ENCODE measurements at regions not wholly inside any gene's neighbourhood (a gene's known extent, or its start where the extent isn't known, plus 50 kb on each side); places are given as distances from the start of the nearest gene placed in this dataset.

DNA sequence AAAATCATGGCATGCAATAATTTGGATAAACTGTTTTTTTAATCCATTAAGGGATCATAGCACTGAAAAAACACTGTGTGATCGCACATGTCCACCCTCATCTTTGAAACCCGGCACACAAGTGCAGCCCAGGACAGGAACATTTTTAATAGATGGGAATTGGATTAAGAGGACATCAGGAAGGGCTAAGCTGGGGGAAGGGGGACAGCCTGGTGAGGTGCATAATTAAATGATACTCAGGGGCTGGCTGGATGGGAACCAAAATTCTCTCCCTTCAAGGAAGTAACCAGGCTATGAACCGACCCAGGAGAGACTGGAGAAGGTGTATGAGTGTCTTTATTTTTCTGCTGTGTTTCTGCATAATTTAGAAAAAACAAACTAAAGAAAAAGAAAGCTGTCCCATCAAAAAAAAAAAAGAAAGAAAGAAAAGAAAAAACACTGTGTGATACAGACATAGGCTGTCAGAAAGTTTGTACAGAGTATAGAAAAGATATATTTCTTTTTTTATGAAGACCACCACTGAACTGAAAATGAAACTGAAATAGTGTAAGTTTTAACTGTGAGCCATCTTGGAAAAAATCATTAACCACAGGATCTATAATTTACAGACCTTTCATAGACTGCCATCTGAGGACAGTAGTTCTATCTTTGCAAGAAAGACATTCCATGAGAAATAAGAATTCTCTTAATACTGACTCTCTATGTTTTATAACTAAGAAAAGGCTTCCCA is 75.1 kb upstream of the SLC38A4 start:
- BruUV-seq (replicated peaks), result no TSS peak
- no peak overlapping the region for H3K4me2 ChIP-seq (ENCODE audit: low read depth, low read length)
- POLR2A ChIA-PET, result no interaction called here
- no peaks in the 10 kb centered on the region for H3K79me2 ChIP-seq (ENCODE audit: insufficient read depth, low read length)
- no peak for ATAC-seq
- no peak overlapping the region for H3K27ac ChIP-seq (ENCODE audit: extremely low read length, insufficient read depth, low read length)
- DNase-seq (ENCODE audit: low spot score), result no peak
- no peaks in the 10 kb centered on the region for H3K9me3 ChIP-seq (ENCODE audit: low read length)
- 37% methylated on average over 3 of the region's 3 CpGs for WGBS (ENCODE audit: low lambda C conversion rate)
- FAIRE-seq, result no peak
- H3K9ac ChIP-seq (ENCODE audit: insufficient read depth, low read depth, low read length), result no peak overlapping the region
- H3K4me3 ChIP-seq (replicated peaks in 1 of 3; ENCODE audit: insufficient read depth in 1 of 3, low read depth in 2 of 3, low read length in 3 of 3), result no peak overlapping the region
- CTCF ChIA-PET (ENCODE audit: low intra/inter-chr PET ratio, low total read pairs), result no interaction called here
- no peaks in the 10 kb centered on the region for H3K27me3 ChIP-seq (ENCODE audit: control insufficient read depth in 1 of 2, insufficient read depth in 2 of 2, low read length in 2 of 2)
- intact Hi-C loops (cut with micrococcal nuclease; ENCODE audit: unreplicated experiment), result no loop called here
- H3K4me1 ChIP-seq (ENCODE audit: insufficient read depth, low read length), result no peaks in the 10 kb centered on the region
- H2AFZ ChIP-seq (ENCODE audit: low read length), result no peak overlapping the region
- H4K20me1 ChIP-seq (ENCODE audit: insufficient read depth, low read length), result no peaks in the 10 kb centered on the region
- H3K36me3 ChIP-seq (replicated peaks in 1 of 2; ENCODE audit: control insufficient read depth in 1 of 2, insufficient read depth in 2 of 2, low read length in 2 of 2), result no peaks in the 10 kb centered on the region
- in situ Hi-C loops (cut with HindIII; ENCODE audit: extremely low pct_ligation_motif_present, low pct_unique_long_range_greater_than_20kb), result no loop called here
- TF ChIP-seq, protein P1, sequence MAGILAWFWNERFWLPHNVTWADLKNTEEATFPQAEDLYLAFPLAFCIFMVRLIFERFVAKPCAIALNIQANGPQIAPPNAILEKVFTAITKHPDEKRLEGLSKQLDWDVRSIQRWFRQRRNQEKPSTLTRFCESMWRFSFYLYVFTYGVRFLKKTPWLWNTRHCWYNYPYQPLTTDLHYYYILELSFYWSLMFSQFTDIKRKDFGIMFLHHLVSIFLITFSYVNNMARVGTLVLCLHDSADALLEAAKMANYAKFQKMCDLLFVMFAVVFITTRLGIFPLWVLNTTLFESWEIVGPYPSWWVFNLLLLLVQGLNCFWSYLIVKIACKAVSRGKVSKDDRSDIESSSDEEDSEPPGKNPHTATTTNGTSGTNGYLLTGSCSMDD (CRISPR knock-in tag; IDR thresholded peaks at IDR 0.05), result no peak

DNA sequence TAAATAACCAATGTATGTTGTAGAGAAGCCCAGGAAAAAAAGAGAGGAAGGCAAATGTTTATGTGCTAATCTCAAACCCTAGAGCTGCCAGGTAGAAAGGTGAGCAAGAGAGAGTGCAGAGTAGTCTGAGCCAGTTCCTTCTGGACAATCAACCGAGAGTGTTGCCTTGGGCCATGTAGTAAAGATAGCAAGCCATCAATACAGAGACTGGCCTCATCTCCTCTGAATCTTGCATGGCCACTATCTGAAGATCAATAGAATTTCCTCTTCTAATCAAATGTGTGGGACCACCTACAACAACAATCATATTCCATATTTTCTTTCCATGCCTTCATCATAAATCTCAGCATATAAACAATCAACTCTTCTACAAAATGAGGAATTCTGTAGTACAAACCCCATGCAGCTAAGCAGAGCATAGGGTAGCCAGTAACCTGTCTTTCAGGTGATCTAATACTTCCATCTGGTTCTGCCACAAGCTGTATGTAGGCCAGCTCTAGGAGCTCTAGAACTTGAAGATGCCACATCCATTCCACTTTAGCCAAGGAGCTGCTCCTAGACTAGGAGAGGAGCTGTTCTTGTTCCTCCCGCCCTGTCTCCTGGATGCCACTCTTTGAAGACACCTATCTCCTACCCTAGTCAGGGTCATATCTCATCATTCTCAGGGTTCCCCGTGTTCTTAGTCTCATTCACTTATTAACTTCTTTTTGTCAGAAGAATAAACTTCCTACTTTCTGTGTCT is 75.8 kb upstream of the SLC38A4 start:
- Histone ChIP-seq H3K4me2 (ENCODE audit: low read depth, low read length) (no peak overlapping the region), H3K4me3 (replicated peaks in 1 of 3; ENCODE audit: insufficient read depth in 1 of 3, low read depth in 2 of 3, low read length in 3 of 3) (no peak overlapping the region), H3K79me2 (ENCODE audit: insufficient read depth, low read length) (no peaks in the 10 kb centered on the region), H3K36me3 (replicated peaks in 1 of 2; ENCODE audit: control insufficient read depth in 1 of 2, insufficient read depth in 2 of 2, low read length in 2 of 2) (no peaks in the 10 kb centered on the region), H2AFZ (ENCODE audit: low read length) (no peak overlapping the region), H3K27me3 (ENCODE audit: control insufficient read depth in 1 of 2, insufficient read depth in 2 of 2, low read length in 2 of 2) (no peaks in the 10 kb centered on the region), H3K4me1 (ENCODE audit: insufficient read depth, low read length) (no peaks in the 10 kb centered on the region), H4K20me1 (ENCODE audit: insufficient read depth, low read length) (no peaks in the 10 kb centered on the region), H3K27ac (ENCODE audit: extremely low read length, insufficient read depth, low read length) (no peak overlapping the region), H3K9me3 (ENCODE audit: low read length) (no peaks in the 10 kb centered on the region), H3K9ac (ENCODE audit: insufficient read depth, low read depth, low read length) (no peak overlapping the region)
- CTCF ChIA-PET (ENCODE audit: low intra/inter-chr PET ratio, low total read pairs), result no interaction called here
- intact Hi-C loops (cut with micrococcal nuclease; ENCODE audit: unreplicated experiment), result no loop called here
- FAIRE-seq (no peak), DNase-seq (ENCODE audit: low spot score) (no peak), ATAC-seq (no peak)
- in situ Hi-C loops (cut with HindIII; ENCODE audit: extremely low pct_ligation_motif_present, low pct_unique_long_range_greater_than_20kb), result no loop called here
- no TSS peak for BruUV-seq (replicated peaks)
- 3% methylated on average over 3 of the region's 3 CpGs for WGBS (ENCODE audit: low lambda C conversion rate)
- POLR2A ChIA-PET, result no interaction called here
- TF ChIP-seq KLF11 (CRISPR knock-in tag; IDR thresholded peaks at IDR 0.05) (no peak), ZNF101 (CRISPR knock-in tag; IDR thresholded peaks at IDR 0.05; ENCODE audit: borderline replicate concordance, low read depth) (no peak), ZNF180 (CRISPR knock-in tag; IDR thresholded peaks at IDR 0.05; ENCODE audit: borderline replicate concordance, low read depth) (no peak), MXD4 (CRISPR knock-in tag; IDR thresholded peaks at IDR 0.05) (no peak), SAP130 (CRISPR knock-in tag; IDR thresholded peaks at IDR 0.05; ENCODE audit: low read depth) (no peak)
- TF ChIP-seq, protein P2, sequence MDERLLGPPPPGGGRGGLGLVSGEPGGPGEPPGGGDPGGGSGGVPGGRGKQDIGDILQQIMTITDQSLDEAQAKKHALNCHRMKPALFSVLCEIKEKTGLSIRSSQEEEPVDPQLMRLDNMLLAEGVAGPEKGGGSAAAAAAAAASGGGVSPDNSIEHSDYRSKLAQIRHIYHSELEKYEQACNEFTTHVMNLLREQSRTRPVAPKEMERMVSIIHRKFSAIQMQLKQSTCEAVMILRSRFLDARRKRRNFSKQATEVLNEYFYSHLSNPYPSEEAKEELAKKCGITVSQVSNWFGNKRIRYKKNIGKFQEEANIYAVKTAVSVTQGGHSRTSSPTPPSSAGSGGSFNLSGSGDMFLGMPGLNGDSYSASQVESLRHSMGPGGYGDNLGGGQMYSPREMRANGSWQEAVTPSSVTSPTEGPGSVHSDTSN (CRISPR knock-in tag; IDR thresholded peaks at IDR 0.05), result no peak

Measured in HepG2 (cell line).